Cardiac fibroblast (primary cell): ENCODE measurements at regions not wholly inside any gene's neighbourhood (a gene's known extent, or its start where the extent isn't known, plus 50 kb on each side); places are given as distances from the start of the nearest gene placed in this dataset.

Source experiments
- DNase-seq, 2 donors: peaks; one replicate each; pipeline versions ENCODE4 v3.0.0 to v3.0.0-alpha.2; 2010; ENCODE audit warnings: low read depth in 2 of 2
- H3K4me3 ChIP-seq, 2 donors: replicated peaks in 1 of 2; 1 replicate in 1 of 2; 2 replicates in 1 of 2; pipeline ENCODE4 v1.5.1; 2011; ENCODE audit warnings: low read depth in 2 of 2, low read length in 2 of 2, mild to moderate bottlenecking in 2 of 2, moderate library complexity in 1 of 2
- TF ChIP-seq, protein P1 (sequence below): IDR thresholded peaks from one replicate; pipeline ENCODE4 v1.5.1; 2011; ENCODE audit warnings: low read depth, mild to moderate bottlenecking, low read length, inconsistent platforms

DNA sequence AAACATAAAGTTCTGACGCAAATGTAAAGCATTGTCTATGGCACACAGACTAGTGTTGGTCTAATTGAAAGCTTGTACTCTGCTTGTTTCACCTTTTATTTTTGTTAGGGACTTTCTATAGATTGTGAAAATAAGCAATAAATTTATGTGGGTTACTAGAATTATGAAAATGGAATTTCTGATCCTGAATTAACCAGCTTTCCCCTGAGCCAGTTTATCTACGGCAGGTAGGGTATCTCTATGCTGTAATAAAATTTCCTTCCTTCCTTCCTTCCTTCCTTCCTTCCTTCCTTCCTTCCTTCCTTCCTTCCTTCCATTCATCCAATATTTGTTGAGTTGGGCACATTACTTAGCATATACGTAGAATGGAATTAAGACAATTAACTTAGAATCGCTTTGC is 362.6 kb upstream of the SPRED2 start:
- DNase-seq = no peak
- H3K4me3 ChIP-seq = no peak overlapping the region
- TF ChIP-seq, protein P1, sequence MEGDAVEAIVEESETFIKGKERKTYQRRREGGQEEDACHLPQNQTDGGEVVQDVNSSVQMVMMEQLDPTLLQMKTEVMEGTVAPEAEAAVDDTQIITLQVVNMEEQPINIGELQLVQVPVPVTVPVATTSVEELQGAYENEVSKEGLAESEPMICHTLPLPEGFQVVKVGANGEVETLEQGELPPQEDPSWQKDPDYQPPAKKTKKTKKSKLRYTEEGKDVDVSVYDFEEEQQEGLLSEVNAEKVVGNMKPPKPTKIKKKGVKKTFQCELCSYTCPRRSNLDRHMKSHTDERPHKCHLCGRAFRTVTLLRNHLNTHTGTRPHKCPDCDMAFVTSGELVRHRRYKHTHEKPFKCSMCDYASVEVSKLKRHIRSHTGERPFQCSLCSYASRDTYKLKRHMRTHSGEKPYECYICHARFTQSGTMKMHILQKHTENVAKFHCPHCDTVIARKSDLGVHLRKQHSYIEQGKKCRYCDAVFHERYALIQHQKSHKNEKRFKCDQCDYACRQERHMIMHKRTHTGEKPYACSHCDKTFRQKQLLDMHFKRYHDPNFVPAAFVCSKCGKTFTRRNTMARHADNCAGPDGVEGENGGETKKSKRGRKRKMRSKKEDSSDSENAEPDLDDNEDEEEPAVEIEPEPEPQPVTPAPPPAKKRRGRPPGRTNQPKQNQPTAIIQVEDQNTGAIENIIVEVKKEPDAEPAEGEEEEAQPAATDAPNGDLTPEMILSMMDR = no peak

DNA sequence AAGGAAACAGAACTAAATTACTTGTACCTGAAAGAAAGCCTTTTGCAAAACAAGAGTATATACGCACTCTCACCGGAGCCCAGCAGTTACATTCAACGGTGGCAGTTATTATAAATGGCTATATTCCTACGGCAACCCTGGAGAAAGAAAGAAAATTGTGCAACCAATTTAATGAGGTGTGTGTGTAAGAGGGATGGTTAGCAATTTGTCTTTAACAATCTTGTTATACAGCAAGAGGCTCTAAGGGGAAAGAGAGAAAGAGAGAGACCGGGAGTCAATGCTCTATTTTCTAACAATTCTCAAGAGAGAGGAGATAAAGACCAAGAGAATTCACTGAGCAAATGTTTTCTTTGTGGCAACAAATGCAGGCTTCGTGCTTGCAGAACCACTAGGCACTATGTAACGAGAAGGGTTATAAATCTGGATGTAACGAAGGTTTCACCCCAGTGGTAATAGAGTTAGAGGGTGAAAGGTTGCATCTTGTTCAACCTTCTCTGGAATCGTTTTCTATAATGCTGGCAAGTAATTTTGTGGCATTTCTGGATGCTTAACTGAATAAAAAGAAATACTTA is 359.1 kb upstream of the SPRED2 start:
- no peak overlapping the region for H3K4me3 ChIP-seq
- TF ChIP-seq, protein P1 = no peak
- DNase-seq = no peak

GRCh38 chr2:65790676-65790935 is 358.2 kb upstream of the SPRED2 start:
- TF ChIP-seq, protein P1 = no peak
- no peak overlapping the region for H3K4me3 ChIP-seq
- no peak for DNase-seq

DNA sequence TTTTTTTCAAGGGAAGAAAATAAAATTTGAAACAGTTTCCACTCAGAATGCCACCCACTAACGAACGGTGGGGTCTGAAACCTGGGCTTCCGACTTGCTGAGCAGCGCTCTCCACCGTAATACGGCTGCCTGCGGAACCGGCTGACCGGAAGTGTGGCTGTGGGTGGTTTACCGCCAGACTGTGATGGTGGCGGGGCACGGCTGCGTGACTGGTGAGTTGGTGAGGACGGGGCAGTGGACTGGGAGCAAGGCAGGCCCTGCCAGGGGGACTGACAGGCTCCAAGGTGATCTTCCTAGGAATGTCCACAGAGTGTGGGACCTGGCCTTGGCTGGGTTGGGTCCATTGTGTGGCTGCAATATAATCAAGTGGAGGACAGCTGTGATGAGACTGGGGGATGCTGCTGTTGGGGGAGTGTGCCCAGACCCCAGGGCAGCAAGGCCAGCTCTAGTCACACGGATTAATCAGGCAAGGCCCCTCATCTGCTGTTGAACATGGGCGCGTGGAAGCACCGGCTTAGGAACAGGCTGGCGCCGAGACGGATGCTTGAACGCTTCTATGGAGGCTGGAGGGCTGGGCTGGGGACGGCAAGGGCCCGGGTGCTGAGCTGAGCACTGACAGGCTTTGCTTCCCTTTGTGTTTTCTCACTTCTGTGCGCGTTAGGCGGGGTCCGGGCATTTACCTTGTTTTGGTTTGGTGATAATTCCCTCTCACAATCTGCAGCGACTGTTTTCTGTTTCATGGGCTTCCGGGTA is 357.7 kb upstream of the SPRED2 start:
- TF ChIP-seq, protein P1 = no peak
- no peak overlapping the region for H3K4me3 ChIP-seq
- no peak for DNase-seq

DNA sequence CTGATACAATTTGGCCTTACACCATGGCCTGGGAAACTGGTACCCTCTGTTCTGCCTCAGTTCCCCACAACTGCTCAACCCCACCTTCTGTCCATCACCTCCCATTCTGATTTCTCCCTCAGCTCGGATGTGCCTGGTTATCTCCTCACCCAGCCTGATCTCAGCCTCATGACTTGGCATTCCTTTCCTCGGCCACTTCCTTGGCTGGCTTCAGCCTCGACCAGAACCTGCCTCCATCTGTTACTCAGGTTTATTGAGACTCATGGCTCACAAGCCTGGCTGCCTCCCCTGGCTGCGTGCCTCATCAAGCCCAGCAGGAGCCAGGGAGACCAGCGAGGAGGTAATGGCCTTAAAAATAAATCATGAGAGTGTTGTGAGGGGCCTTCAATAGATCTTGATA is 356.2 kb upstream of the SPRED2 start:
- no peak for DNase-seq
- TF ChIP-seq, protein P1 = no peak
- H3K4me3 ChIP-seq = no peak overlapping the region

- TF ChIP-seq, protein P1 = no peak
- no peak overlapping the region for H3K4me3 ChIP-seq
- no peak for DNase-seq
Observed at GRCh38 chr2:65786765-65787164, 354.4 kb upstream of the SPRED2 start.
